Gastrocnemius medialis (tissue), 4 donors: ENCODE measurements at regions not wholly inside any gene's neighbourhood (a gene's known extent, or its start where the extent isn't known, plus 50 kb on each side); places are given as distances from the start of the nearest gene placed in this dataset.

Experiments used
- POLR2A ChIP-seq, 2 donors: fragments of 450-650 bp; IDR thresholded peaks; one replicate each; pipeline ENCODE4 v1.6.1; 2017; ENCODE audit warnings: antibody characterized with exemption in 2 of 2, mild to moderate bottlenecking in 2 of 2, moderate library complexity in 2 of 2
- TF ChIP-seq, protein P1 (sequence below), 5 experiments: fragments of 450-650 bp in 3 of 5; fragments of 200-600 bp in 2 of 5; sonication (generic) in 2 of 5; IDR thresholded peaks in 4 of 5; conservative IDR thresholded peaks in 1 of 5; 1 replicate in 4 of 5; 2 replicates in 1 of 5; pipeline ENCODE4 v1.5.1; 2016 to 2019; ENCODE audit warnings: antibody characterized with exemption in 5 of 5, mild to moderate bottlenecking in 3 of 5, moderate library complexity in 3 of 5

GRCh38 chr6:11290027-11290426, 57.6 kb upstream of the NEDD9 start:
- TF ChIP-seq, protein P1, sequence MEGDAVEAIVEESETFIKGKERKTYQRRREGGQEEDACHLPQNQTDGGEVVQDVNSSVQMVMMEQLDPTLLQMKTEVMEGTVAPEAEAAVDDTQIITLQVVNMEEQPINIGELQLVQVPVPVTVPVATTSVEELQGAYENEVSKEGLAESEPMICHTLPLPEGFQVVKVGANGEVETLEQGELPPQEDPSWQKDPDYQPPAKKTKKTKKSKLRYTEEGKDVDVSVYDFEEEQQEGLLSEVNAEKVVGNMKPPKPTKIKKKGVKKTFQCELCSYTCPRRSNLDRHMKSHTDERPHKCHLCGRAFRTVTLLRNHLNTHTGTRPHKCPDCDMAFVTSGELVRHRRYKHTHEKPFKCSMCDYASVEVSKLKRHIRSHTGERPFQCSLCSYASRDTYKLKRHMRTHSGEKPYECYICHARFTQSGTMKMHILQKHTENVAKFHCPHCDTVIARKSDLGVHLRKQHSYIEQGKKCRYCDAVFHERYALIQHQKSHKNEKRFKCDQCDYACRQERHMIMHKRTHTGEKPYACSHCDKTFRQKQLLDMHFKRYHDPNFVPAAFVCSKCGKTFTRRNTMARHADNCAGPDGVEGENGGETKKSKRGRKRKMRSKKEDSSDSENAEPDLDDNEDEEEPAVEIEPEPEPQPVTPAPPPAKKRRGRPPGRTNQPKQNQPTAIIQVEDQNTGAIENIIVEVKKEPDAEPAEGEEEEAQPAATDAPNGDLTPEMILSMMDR (IDR thresholded peaks at IDR 0.05 in 4 of 5, conservative IDR thresholded peaks at IDR 0.05 in 1 of 5), result no peak
- no peak for TF ChIP-seq POLR2A (IDR thresholded peaks at IDR 0.05)
